Stimulated activated naive CD8-positive, alpha-beta T cell treated with anti-CD3 and anti-CD28 coated beads, Interleukin-15, amount 100 ng/mL, for 72 hours (primary cell): ENCODE measurements at regions not wholly inside any gene's neighbourhood (a gene's known extent, or its start where the extent isn't known, plus 50 kb on each side); places are given as distances from the start of the nearest gene placed in this dataset.
"Not testable (repeated sequence)": the region's sequence is repeated elsewhere in the genome, so short reads cannot be mapped to it uniquely, and the experiment has no call there.

ENCODE experiments used
- ATAC-seq: fragments of 150-1000 bp; cut with Tn5 transposase; 2 replicates; pipeline ENCODE4 v1.10.0; 2021; ENCODE audit warnings: mild to moderate bottlenecking, moderate library complexity
- DNase-seq, 2 donors: peaks; one replicate each; pipeline ENCODE4 v3.0.0; 2021 to 2022
- H3K27ac Mint-ChIP-seq, 2 donors: one replicate each; pipeline ENCODE4 v1.8.0; 2022; ENCODE audit warnings: mild to moderate bottlenecking in 2 of 2, mixed read lengths in 2 of 2, moderate library complexity in 2 of 2
- H3K27me3 Mint-ChIP-seq: one replicate; pipeline ENCODE4 v1.8.0; 2022; ENCODE audit warnings: mixed read lengths
- H3K4me1 Mint-ChIP-seq: one replicate; pipeline ENCODE4 v1.8.0; 2022; ENCODE audit warnings: mild to moderate bottlenecking, mixed read lengths
- H3K4me3 Mint-ChIP-seq, 2 donors: one replicate each; pipeline ENCODE4 v1.8.0; 2022; ENCODE audit warnings: mild to moderate bottlenecking in 2 of 2, mixed read lengths in 2 of 2, moderate library complexity in 1 of 2
- H3K9me3 Mint-ChIP-seq, 2 donors: one replicate each; pipeline ENCODE4 v1.8.0; 2022; ENCODE audit warnings: mixed read lengths in 2 of 2

GRCh38 chr2:95702471-95702870 is 110.7 kb downstream of the TRIM43 start:
- DNase-seq (no peak), ATAC-seq (no peak)
- no peak overlapping the region for H3K4me3 Mint-ChIP-seq
- H3K9me3 Mint-ChIP-seq: no peaks in the 10 kb centered on the region
- H3K4me1 Mint-ChIP-seq: no peaks in the 10 kb centered on the region
- no peak overlapping the region for H3K27ac Mint-ChIP-seq
- peaks cover 21% of the 10 kb centered on the region for H3K27me3 Mint-ChIP-seq

- not testable (repeated sequence) for H3K27ac Mint-ChIP-seq, H3K27me3 Mint-ChIP-seq, DNase-seq, ATAC-seq, H3K4me1 Mint-ChIP-seq, H3K4me3 Mint-ChIP-seq, H3K9me3 Mint-ChIP-seq
Measured at GRCh38 chr2:95707161-95707560, 115.4 kb downstream of the TRIM43 start.

GRCh38 chr2:95707837-95708236 is 116.0 kb downstream of the TRIM43 start:
- ATAC-seq: no peak
- Mint-ChIP-seq H3K27ac (no peak overlapping the region), H3K9me3 (no peaks in the 10 kb centered on the region), H3K4me3 (no peak overlapping the region), H3K4me1 (no peaks in the 10 kb centered on the region), H3K27me3 (no peaks in the 10 kb centered on the region)
- DNase-seq: no peak

- H3K27ac Mint-ChIP-seq: no peak overlapping the region
- ATAC-seq (no peak), DNase-seq (no peak)
Measured at GRCh38 chr2:95709831-95710230, 118.0 kb downstream of the TRIM43 start.

GRCh38 chr2:95713470-95714177 is 121.8 kb downstream of the TRIM43 start:
- not testable (repeated sequence) for H3K4me1 Mint-ChIP-seq, H3K27me3 Mint-ChIP-seq, ATAC-seq

More at GRCh38 chr2:95709831-95710230, 118.0 kb downstream of the TRIM43 start:
- no peaks in the 10 kb centered on the region for H3K27me3 Mint-ChIP-seq
- no peaks in the 10 kb centered on the region for H3K9me3 Mint-ChIP-seq
- no peaks in the 10 kb centered on the region for H3K4me1 Mint-ChIP-seq
- no peak overlapping the region for H3K4me3 Mint-ChIP-seq

GRCh38 chr2:95714398-95714797 is 122.6 kb downstream of the TRIM43 start:
- H3K9me3 Mint-ChIP-seq: not testable (repeated sequence)

More at GRCh38 chr2:95713470-95714177, 121.8 kb downstream of the TRIM43 start:
- H3K4me3 Mint-ChIP-seq, DNase-seq, H3K9me3 Mint-ChIP-seq, H3K27ac Mint-ChIP-seq: not testable (repeated sequence)

GRCh38 chr2:95719473-95720060 is 127.8 kb downstream of the TRIM43 start:
- Mint-ChIP-seq H3K4me1 (no peaks in the 10 kb centered on the region), H3K27me3 (no peaks in the 10 kb centered on the region), H3K9me3 (no peaks in the 10 kb centered on the region), H3K27ac (no peak overlapping the region), H3K4me3 (no peak overlapping the region)
- DNase-seq (no peak), ATAC-seq (no peak)

More at GRCh38 chr2:95714398-95714797, 122.6 kb downstream of the TRIM43 start:
- not testable (repeated sequence) for H3K27me3 Mint-ChIP-seq, DNase-seq, ATAC-seq, H3K4me3 Mint-ChIP-seq, H3K27ac Mint-ChIP-seq, H3K4me1 Mint-ChIP-seq

- Mint-ChIP-seq H3K4me3 (no peak overlapping the region), H3K27me3 (no peaks in the 10 kb centered on the region), H3K9me3 (no peaks in the 10 kb centered on the region), H3K4me1 (no peaks in the 10 kb centered on the region), H3K27ac (no peak overlapping the region)
- DNase-seq: no peak
- no peak for ATAC-seq
Measured at GRCh38 chr2:95721726-95722125, 129.9 kb downstream of the TRIM43 start.

GRCh38 chr2:95722131-95722697 is 130.4 kb downstream of the TRIM43 start:
- Mint-ChIP-seq H3K9me3 (no peaks in the 10 kb centered on the region), H3K4me3 (no peak overlapping the region), H3K4me1 (no peaks in the 10 kb centered on the region), H3K27ac (no peak overlapping the region), H3K27me3 (no peaks in the 10 kb centered on the region)
- DNase-seq (no peak), ATAC-seq (no peak)

- H3K9me3 Mint-ChIP-seq, H3K4me3 Mint-ChIP-seq, H3K27me3 Mint-ChIP-seq, DNase-seq, ATAC-seq, H3K4me1 Mint-ChIP-seq: not testable (repeated sequence)
- peak overlapping the region; percentile 42 to 91 for H3K27ac Mint-ChIP-seq
Measured at GRCh38 chr2:95723627-95724210, 131.9 kb downstream of the TRIM43 start.

GRCh38 chr2:95725191-95725590 is 133.4 kb downstream of the TRIM43 start:
- DNase-seq, H3K27ac Mint-ChIP-seq, H3K4me1 Mint-ChIP-seq, H3K27me3 Mint-ChIP-seq, ATAC-seq, H3K4me3 Mint-ChIP-seq, H3K9me3 Mint-ChIP-seq: not testable (repeated sequence)

GRCh38 chr2:95725677-95726076 is 133.9 kb downstream of the TRIM43 start:
- not testable (repeated sequence) for H3K9me3 Mint-ChIP-seq, DNase-seq, H3K4me3 Mint-ChIP-seq, H3K27ac Mint-ChIP-seq, ATAC-seq, H3K27me3 Mint-ChIP-seq, H3K4me1 Mint-ChIP-seq

GRCh38 chr2:95727420-95727819 is 135.6 kb downstream of the TRIM43 start:
- not testable (repeated sequence) for ATAC-seq, H3K4me1 Mint-ChIP-seq

GRCh38 chr2:95728878-95729596 is 137.2 kb downstream of the TRIM43 start:
- Mint-ChIP-seq H3K27me3 (peaks cover 11% of the 10 kb centered on the region), H3K27ac (peak overlapping the region; percentile 55 to 63), H3K4me1 (no peaks in the 10 kb centered on the region), H3K9me3 (no peaks in the 10 kb centered on the region), H3K4me3 (no peak overlapping the region)
- DNase-seq: peak; percentile 26 to 32
- ATAC-seq: peak; percentile 80

More at GRCh38 chr2:95727420-95727819, 135.6 kb downstream of the TRIM43 start:
- not testable (repeated sequence) for DNase-seq, H3K27me3 Mint-ChIP-seq, H3K27ac Mint-ChIP-seq, H3K9me3 Mint-ChIP-seq, H3K4me3 Mint-ChIP-seq

GRCh38 chr2:95729597-95729955 is 137.8 kb downstream of the TRIM43 start:
- H3K9me3 Mint-ChIP-seq: no peaks in the 10 kb centered on the region
- H3K4me1 Mint-ChIP-seq: no peaks in the 10 kb centered on the region
- peaks cover 11% of the 10 kb centered on the region for H3K27me3 Mint-ChIP-seq
- DNase-seq (no peak), ATAC-seq (no peak)
- H3K27ac Mint-ChIP-seq: no peak overlapping the region
- H3K4me3 Mint-ChIP-seq: no peak overlapping the region
